ENCODE measurements at regions not wholly inside any gene's neighbourhood (a gene's known extent, or its start where the extent isn't known, plus 50 kb on each side); places are given as distances from the start of the nearest gene placed in this dataset.
A peak's percentile ranks its signal among the peaks of the same experiment; 100 is the strongest.

- ATAC-seq, result no peak
- no peaks in the 10 kb centered on the region for H3K36me3 Mint-ChIP-seq
- H3K27ac Mint-ChIP-seq, result no peak overlapping the region
- no peak for DNase-seq (ENCODE audit: low spot score in 2 of 2)
- peaks cover 0 to 5% of the 10 kb centered on the region in 2 donors for H3K9me3 Mint-ChIP-seq
Observed at GRCh38 chr14:56471056-56471455, 108.5 kb upstream of the TMEM260 start.

DNA sequence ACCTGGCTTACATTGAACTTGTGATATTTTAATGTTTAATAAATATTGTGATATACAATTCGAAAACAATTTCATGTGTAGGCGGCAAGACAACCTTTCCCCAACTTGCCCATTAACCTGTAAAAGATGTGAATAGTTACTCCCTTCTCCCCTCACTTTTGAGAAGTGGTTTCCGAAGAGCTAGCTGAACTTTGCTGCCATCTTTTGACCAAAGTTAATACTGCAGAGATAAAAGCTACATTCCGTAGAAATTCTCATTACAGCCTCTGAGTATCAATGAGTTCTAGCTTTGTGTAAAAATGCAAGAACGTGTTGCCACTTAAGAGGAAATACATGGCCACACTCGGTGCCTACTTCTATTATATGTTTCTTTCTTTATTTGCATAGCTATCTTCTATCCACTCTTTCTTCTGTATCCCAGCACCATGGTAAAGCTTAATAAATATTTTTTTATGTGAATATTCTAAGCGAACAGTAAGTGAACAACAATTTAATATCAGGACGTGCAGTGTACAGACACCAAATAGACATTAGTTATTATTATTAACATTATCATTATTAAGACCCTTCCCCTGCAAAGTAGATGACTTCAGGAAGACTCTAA is 105.1 kb upstream of the TMEM260 start:
- Mint-ChIP-seq H3K27ac (no peak overlapping the region), H3K36me3 (no peaks in the 10 kb centered on the region), H3K9me3 (no peaks in the 10 kb centered on the region)
- ATAC-seq (no peak), DNase-seq (ENCODE audit: low spot score in 2 of 2) (peak in 1 of 2 donors; percentile 15)

GRCh38 chr14:56482310-56482911 is 97.2 kb upstream of the TMEM260 start:
- Mint-ChIP-seq H3K36me3 (no peaks in the 10 kb centered on the region), H3K9me3 (no peaks in the 10 kb centered on the region), H3K27ac (no peak overlapping the region)
- DNase-seq (ENCODE audit: low spot score in 2 of 2), result no peak
- peak in 1 of 2 donors; percentile 30 for ATAC-seq

GRCh38 chr14:56487090-56487667 is 92.4 kb upstream of the TMEM260 start:
- no peak for DNase-seq (ENCODE audit: low spot score in 2 of 2)
- ATAC-seq, result no peak
- H3K27ac Mint-ChIP-seq, result no peak overlapping the region
- H3K36me3 Mint-ChIP-seq, result no peaks in the 10 kb centered on the region
- no peaks in the 10 kb centered on the region for H3K9me3 Mint-ChIP-seq

DNA sequence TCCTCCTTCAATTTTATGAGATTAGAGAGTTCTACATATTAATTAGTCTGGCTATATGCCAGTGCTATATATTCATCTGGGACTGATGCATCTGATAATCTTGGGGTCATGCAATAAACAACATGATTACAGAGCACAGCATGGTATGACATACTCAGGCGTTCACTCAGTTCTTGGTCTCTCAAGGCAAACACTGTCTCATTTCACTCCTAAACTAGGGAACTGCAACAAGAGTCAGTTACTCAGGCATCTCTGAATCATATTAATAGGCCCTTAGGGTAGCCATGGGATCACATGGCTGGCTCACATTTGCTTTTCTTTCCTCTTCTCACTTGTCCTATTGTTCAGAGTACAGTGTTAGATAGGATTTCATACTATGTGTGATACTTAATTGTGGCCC is 91.8 kb upstream of the TMEM260 start:
- no peaks in the 10 kb centered on the region for H3K36me3 Mint-ChIP-seq
- no peak for ATAC-seq
- DNase-seq (ENCODE audit: low spot score in 2 of 2), result no peak
- no peaks in the 10 kb centered on the region for H3K9me3 Mint-ChIP-seq
- H3K27ac Mint-ChIP-seq, result no peak overlapping the region

GRCh38 chr14:56488306-56488705 is 91.3 kb upstream of the TMEM260 start:
- ATAC-seq (no peak), DNase-seq (ENCODE audit: low spot score in 2 of 2) (no peak)
- no peak overlapping the region for H3K27ac Mint-ChIP-seq
- no peaks in the 10 kb centered on the region for H3K36me3 Mint-ChIP-seq
- H3K9me3 Mint-ChIP-seq, result no peaks in the 10 kb centered on the region

DNA sequence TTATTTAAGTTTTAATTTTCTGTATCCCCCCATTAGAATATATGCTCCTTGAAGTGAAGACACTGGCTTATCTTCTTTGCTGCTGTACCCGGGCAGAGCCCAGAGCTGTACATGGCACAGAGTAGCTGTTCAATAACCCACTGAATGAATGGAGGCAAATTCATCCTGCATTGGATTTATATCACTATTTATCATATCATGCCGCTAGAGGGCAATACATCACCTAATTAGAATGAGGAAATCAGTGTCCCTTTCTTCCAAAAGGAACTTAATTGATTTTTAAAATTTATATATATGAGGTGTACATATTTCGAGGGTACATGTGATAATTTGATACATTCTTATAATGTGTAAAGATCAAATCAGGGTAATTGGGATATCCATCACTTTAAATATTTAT is 89.2 kb upstream of the TMEM260 start:
- Mint-ChIP-seq H3K27ac (no peak overlapping the region), H3K36me3 (no peaks in the 10 kb centered on the region), H3K9me3 (no peaks in the 10 kb centered on the region)
- ATAC-seq (no peak), DNase-seq (ENCODE audit: low spot score in 2 of 2) (peak in 1 of 2 donors; percentile 9)

DNA sequence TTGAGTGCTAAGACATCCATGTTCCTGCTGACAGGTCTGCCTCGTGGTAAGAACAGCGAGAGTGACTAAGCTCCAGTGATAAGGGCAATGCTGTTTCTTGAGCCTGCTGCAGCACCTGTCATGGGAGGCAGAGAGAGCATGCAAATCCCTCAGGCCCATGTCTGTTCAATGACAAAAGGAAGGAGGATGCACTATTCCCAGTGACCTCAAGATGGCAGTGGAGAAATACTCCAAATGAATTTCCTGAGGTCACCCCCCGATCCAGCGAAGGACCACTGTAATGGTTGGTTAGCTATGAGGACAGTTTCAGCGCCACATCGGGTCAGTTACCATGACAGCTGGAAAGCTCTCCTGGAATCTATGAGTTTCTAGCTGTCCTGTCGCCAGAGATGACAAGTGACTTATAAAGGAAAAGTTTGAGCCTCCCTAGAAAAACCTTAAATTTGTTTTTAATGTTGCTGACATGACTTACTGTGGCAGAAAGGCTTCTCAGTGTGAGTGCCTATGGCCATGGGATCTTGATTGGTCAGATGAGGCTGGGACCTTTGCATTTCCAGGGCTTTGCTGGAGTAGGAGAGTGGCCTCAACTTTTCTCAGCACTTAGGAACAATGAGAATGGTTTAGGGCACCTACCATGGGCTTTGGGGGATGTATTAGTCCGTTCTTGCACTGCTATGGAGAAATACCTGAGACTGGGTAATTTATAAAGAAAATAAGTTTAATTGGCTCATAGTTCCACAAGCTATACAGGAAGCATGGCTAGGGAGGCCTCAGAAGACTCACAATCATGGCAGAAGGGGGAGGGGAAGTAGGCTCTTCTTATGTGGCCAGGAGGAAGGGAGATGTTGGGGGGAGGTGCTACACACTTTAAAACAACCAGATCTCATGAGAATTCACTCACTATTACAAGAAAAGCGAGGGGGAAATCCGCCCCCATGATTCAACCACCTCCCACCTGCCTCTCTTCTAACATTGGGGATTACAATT is 88.0 kb upstream of the TMEM260 start:
- ATAC-seq (peak; percentile 69 to 73), DNase-seq (ENCODE audit: low spot score in 2 of 2) (peak in 1 of 2 donors; percentile 35)
- H3K27ac Mint-ChIP-seq, result no peak overlapping the region
- no peaks in the 10 kb centered on the region for H3K36me3 Mint-ChIP-seq
- H3K9me3 Mint-ChIP-seq, result no peaks in the 10 kb centered on the region

DNA sequence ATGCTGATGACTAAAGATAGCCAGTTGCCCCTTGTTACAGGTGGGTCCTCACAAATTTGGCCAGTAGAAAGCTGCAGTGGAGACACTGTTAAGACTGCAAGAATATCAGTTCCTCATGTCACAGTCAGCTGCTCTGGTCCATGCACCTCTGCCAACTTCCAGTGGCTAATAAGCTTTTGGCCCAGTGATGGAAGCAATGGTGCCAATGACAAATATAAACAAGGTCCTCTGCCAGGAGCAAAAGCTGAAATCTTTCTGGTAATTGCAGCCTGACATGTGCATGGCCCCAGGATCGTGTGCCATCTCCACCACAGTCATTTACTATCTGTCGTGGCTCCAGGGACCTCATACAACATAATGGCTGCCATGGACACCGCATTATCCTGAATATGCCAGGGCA is 85.4 kb upstream of the TMEM260 start:
- no peak overlapping the region for H3K27ac Mint-ChIP-seq
- no peak for DNase-seq (ENCODE audit: low spot score in 2 of 2)
- no peaks in the 10 kb centered on the region for H3K9me3 Mint-ChIP-seq
- ATAC-seq, result no peak
- no peaks in the 10 kb centered on the region for H3K36me3 Mint-ChIP-seq

DNA sequence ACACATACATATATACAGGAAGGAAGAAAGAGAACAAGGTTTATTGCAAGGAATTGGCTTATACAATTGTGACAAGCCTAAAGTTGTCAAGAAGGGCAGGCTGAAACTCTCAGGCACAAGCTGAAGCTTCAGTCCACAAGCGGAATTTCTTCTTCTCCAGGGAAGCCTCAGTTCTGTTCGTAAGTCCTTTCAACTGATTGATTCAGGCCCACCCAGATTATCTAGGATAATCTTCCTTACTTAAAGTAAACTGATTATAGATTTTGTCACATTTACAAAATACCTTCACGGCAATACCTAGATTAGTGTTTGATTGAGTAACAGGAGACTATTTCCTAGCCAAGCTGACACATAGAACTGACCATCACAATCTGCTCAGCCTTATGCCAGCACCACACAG is 81.5 kb upstream of the TMEM260 start:
- ATAC-seq (no peak), DNase-seq (ENCODE audit: low spot score in 2 of 2) (no peak)
- no peak overlapping the region for H3K27ac Mint-ChIP-seq
- H3K36me3 Mint-ChIP-seq, result no peaks in the 10 kb centered on the region
- no peaks in the 10 kb centered on the region for H3K9me3 Mint-ChIP-seq

DNA sequence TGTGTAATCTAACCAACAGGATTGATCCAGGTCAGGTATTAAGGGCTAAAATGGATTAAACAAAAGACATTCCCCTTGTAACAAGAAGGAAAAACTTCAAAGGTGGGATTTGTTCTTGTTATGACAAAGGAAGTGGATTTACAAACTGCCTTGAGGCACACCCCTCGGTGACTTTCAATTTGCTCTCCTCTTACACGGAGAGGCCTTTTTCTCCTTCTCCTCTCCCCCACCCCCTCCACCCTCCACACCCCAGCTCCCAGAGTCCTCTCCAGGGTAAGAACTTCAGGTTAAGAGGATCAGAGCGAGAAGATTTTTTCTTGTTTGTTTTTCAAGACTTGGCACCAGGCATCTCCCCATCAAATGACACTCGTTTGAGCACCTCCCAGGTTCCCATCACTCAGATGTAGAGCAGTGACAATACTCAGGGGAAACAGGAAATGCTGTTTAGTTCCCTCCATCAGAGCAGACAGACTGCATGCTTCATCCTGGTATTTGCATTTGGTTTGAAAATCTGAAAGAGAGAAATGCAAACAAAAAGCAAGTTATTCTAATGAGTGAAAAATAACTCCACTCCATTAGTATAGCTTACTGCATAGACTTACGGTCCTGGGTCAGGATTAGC is 77.6 kb upstream of the TMEM260 start:
- H3K9me3 Mint-ChIP-seq, result no peaks in the 10 kb centered on the region
- no peak overlapping the region for H3K27ac Mint-ChIP-seq

GRCh38 chr14:56505361-56505760 is 74.2 kb upstream of the TMEM260 start:
- H3K27ac Mint-ChIP-seq, result no peak overlapping the region
- no peak for ATAC-seq

More for the DNA sequence above, 77.6 kb upstream of the TMEM260 start:
- no peaks in the 10 kb centered on the region for H3K36me3 Mint-ChIP-seq
- ATAC-seq (peak in 1 of 2 donors; percentile 55), DNase-seq (ENCODE audit: low spot score in 2 of 2) (no peak)

GRCh38 chr14:56512521-56512920 is 67.1 kb upstream of the TMEM260 start:
- ATAC-seq (no peak), DNase-seq (ENCODE audit: low spot score in 2 of 2) (no peak)
- H3K9me3 Mint-ChIP-seq, result no peaks in the 10 kb centered on the region
- no peaks in the 10 kb centered on the region for H3K36me3 Mint-ChIP-seq
- H3K27ac Mint-ChIP-seq, result no peak overlapping the region

More at GRCh38 chr14:56505361-56505760, 74.2 kb upstream of the TMEM260 start:
- no peaks in the 10 kb centered on the region for H3K36me3 Mint-ChIP-seq
- DNase-seq (ENCODE audit: low spot score in 2 of 2), result no peak
- no peaks in the 10 kb centered on the region for H3K9me3 Mint-ChIP-seq

DNA sequence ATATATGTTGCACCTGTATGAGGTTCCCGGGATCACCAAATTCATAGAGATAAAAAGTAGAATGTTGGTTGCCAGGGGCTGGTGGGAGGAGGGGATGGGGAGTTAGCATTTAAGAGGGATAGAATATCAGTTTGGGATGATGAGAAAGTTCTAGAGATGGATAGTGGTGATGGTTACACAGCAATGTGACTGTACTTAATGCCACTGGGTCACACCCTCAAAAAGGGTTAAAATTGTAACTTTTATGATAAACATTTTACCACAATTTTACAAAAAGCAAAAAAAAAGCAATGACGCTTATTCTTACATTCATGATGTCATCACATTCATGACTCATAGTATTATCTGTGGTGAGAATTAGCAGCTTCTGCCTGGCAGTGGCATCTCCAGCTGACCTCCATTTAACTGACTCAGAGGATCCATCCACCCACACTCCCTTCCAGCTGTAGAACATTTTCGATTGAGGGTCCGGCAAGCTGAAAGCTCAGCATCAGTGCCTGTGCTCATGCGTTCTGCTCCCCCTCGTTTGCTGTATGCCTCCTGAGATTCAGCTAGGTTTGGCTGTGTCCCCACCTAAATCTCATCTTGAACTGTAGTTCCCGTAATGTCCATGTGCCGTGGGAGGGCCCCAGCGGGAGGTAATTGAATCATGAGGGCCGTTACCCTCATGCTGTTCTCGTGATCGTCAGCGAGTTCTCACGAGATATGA is 64.8 kb upstream of the TMEM260 start:
- Mint-ChIP-seq H3K36me3 (no peaks in the 10 kb centered on the region), H3K27ac (no peak overlapping the region), H3K9me3 (no peaks in the 10 kb centered on the region)
- DNase-seq (ENCODE audit: low spot score in 2 of 2) (no peak), ATAC-seq (peak; percentile 58 to 78)

GRCh38 chr14:56515739-56516138 is 63.9 kb upstream of the TMEM260 start:
- Mint-ChIP-seq H3K36me3 (no peaks in the 10 kb centered on the region), H3K9me3 (no peaks in the 10 kb centered on the region), H3K27ac (no peak overlapping the region)
- ATAC-seq (peak; percentile 44 to 64), DNase-seq (ENCODE audit: low spot score in 2 of 2) (no peak)

- no peak overlapping the region for H3K27ac Mint-ChIP-seq
- no peaks in the 10 kb centered on the region for H3K9me3 Mint-ChIP-seq
- no peak for DNase-seq (ENCODE audit: low spot score in 2 of 2)
- ATAC-seq, result no peak
- no peaks in the 10 kb centered on the region for H3K36me3 Mint-ChIP-seq
Observed at GRCh38 chr14:56522403-56522802, 57.2 kb upstream of the TMEM260 start.

Measured in activated naive CD4-positive, alpha-beta T cell treated with anti-CD3 and anti-CD28 coated beads, Interleukin-2, amount 50 U/mL, for 72 hours (primary cell).